Esophagus muscularis mucosa (tissue), 4 donors: ENCODE measurements at regions not wholly inside any gene's neighbourhood (a gene's known extent, or its start where the extent isn't known, plus 50 kb on each side); places are given as distances from the start of the nearest gene placed in this dataset.

Experiments used
- DNase-seq: peaks from one replicate; pipeline ENCODE4 v3.0.0-alpha.2; 2017; ENCODE audit errors: extremely low spot score
- H3K27ac ChIP-seq, 4 donors: fragments of 200-600 bp; sonication (generic); replicated peaks in 1 of 4; 1 replicate in 3 of 4; 2 replicates in 1 of 4; pipeline ENCODE4 v1.5.1; 2016 to 2019; ENCODE audit warnings: mild to moderate bottlenecking in 1 of 4
- H3K27me3 ChIP-seq, 4 donors: fragments of 200-600 bp; sonication (generic); one replicate each; pipeline versions ENCODE4 v1.5.1 to v1.6.0; 2016 to 2019
- H3K36me3 ChIP-seq, 4 donors: fragments of 200-600 bp; sonication (generic); one replicate each; pipeline ENCODE4 v1.5.1; 2016 to 2019
- H3K4me1 ChIP-seq, 4 donors: fragments of 200-600 bp; sonication (generic); one replicate each; pipeline ENCODE4 v1.5.1; 2016 to 2019
- H3K4me3 ChIP-seq, 4 donors: fragments of 200-600 bp; sonication (generic); 1 replicate in 2 of 4; 2 replicates in 2 of 4; pipeline ENCODE4 v1.5.1; 2016 to 2019; ENCODE audit warnings: mild to moderate bottlenecking in 4 of 4, moderate library complexity in 1 of 4
- H3K9me3 ChIP-seq, 4 donors: fragments of 200-600 bp; sonication (generic); 1 replicate in 3 of 4; 2 replicates in 1 of 4; pipeline ENCODE4 v1.5.1; 2016 to 2019
- EP300 ChIP-seq: sonication (generic); formaldehyde crosslinking; IDR thresholded peaks from one replicate; pipeline ENCODE4 v1.6.1; 2017; ENCODE audit warnings: antibody characterized with exemption
- POLR2A ChIP-seq: fragments of 450-650 bp; IDR thresholded peaks from one replicate; pipeline ENCODE4 v1.6.1; 2017; ENCODE audit warnings: antibody characterized with exemption, moderate library complexity, mild to moderate bottlenecking, low read depth
- POLR2AphosphoS5 ChIP-seq, 2 donors: sonication (generic); formaldehyde crosslinking; IDR thresholded peaks; one replicate each; pipeline ENCODE4 v1.6.1; 2017; ENCODE audit warnings: antibody characterized with exemption in 2 of 2
- WGBS: methylation state at CpG from one replicate; pipeline ENCODE4 v1.1.5; 2018; 5-methylcytosine and 5-hydroxymethylcytosine counted together
- intact Hi-C: fragments of 100-400 bp; cut with DNase I; formaldehyde crosslinking; loops from one replicate; pipeline ENCODE4 v1.15.1; 2023
- TF ChIP-seq, protein P1 (sequence below), 3 experiments: fragments of 200-600 bp in 2 of 3; fragments of 450-650 bp in 1 of 3; sonication (generic) in 2 of 3; IDR thresholded peaks; one replicate each; pipeline ENCODE4 v1.5.1; 2017 to 2019; ENCODE audit warnings: antibody characterized with exemption in 3 of 3, mild to moderate bottlenecking in 2 of 3, moderate library complexity in 1 of 3

DNA sequence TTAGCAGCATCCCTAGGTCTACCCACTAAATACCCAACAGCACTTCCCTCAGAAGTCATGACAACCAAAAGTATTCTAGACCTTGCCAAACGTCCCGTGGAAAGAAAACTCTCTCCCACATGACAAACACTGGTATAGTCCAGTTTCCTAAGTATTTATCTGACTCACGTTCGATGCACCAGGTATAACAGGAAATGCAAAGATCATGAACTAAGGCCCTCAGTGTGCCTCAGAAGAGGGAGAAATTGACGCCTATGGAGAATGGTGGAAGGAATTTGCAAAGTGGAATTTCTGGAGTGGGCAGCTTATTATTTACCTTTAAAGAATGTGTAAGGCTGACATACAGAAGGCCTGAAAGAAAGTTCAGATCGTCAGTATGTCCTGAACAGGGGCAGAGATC, 523.6 kb upstream of the DAB1 start:
- TF ChIP-seq, protein P1, sequence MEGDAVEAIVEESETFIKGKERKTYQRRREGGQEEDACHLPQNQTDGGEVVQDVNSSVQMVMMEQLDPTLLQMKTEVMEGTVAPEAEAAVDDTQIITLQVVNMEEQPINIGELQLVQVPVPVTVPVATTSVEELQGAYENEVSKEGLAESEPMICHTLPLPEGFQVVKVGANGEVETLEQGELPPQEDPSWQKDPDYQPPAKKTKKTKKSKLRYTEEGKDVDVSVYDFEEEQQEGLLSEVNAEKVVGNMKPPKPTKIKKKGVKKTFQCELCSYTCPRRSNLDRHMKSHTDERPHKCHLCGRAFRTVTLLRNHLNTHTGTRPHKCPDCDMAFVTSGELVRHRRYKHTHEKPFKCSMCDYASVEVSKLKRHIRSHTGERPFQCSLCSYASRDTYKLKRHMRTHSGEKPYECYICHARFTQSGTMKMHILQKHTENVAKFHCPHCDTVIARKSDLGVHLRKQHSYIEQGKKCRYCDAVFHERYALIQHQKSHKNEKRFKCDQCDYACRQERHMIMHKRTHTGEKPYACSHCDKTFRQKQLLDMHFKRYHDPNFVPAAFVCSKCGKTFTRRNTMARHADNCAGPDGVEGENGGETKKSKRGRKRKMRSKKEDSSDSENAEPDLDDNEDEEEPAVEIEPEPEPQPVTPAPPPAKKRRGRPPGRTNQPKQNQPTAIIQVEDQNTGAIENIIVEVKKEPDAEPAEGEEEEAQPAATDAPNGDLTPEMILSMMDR (IDR thresholded peaks at IDR 0.05) = no peak
- TF ChIP-seq POLR2A = no peak
- TF ChIP-seq EP300 = no peak
- TF ChIP-seq POLR2AphosphoS5 (IDR thresholded peaks at IDR 0.05) = no peak
- Histone ChIP-seq H3K9me3 (no peaks in the 10 kb centered on the region), H3K4me1 (no peaks in the 10 kb centered on the region), H3K27ac (no peak overlapping the region), H3K27me3 (no peaks in the 10 kb centered on the region), H3K36me3 (no peaks in the 10 kb centered on the region), H3K4me3 (no peak overlapping the region)
- DNase-seq = no peak
- WGBS = 76% methylated on average over 6 of the region's 6 CpGs
- intact Hi-C loops = no loop called here

GRCh38 chr1:57945045-57945444, 521.2 kb upstream of the DAB1 start:
- H3K36me3 ChIP-seq = no peaks in the 10 kb centered on the region
- H3K27me3 ChIP-seq = no peaks in the 10 kb centered on the region
- no peaks in the 10 kb centered on the region for H3K9me3 ChIP-seq
- H3K27ac ChIP-seq = no peak overlapping the region
- H3K4me1 ChIP-seq = no peaks in the 10 kb centered on the region
- 80% methylated on average over 4 of the region's 4 CpGs for whole genome bisulfite sequencing
- TF ChIP-seq EP300 (no peak), POLR2AphosphoS5 (IDR thresholded peaks at IDR 0.05) (no peak), POLR2A (no peak)
- TF ChIP-seq, protein P1 (IDR thresholded peaks at IDR 0.05) = no peak
- H3K4me3 ChIP-seq = no peak overlapping the region
- DNase-seq = no peak
- intact Hi-C loops = no loop called here

DNA sequence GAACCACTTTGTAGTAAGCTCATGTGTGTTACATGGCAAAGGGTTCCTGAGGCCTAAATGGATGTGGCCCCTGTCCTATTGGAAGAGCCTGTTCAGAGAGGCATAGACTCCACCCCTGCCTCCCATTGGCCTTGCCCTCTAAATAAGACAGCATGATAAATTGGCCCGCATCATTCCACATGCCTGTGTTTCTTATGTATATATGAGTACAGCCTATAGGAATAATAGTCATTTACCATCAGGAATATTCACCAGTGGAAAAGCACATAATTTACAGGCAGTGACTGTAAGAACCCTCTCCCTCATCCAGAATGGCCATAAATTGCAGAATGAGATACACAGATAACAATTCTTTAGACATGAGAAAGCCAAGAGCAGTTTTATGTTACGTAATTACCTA, 519.5 kb upstream of the DAB1 start:
- TF ChIP-seq, protein P1 (IDR thresholded peaks at IDR 0.05) = no peak
- no peak for TF ChIP-seq POLR2A
- TF ChIP-seq EP300 = no peak
- TF ChIP-seq POLR2AphosphoS5 (IDR thresholded peaks at IDR 0.05) = no peak
- 100% methylated on average over 2 of the region's 2 CpGs for WGBS
- H3K27ac ChIP-seq = no peak overlapping the region
- H3K9me3 ChIP-seq = peaks cover 0 to 5% (median 0%) of the 10 kb centered on the region in 4 donors
- intact Hi-C loops = no loop called here
- no peaks in the 10 kb centered on the region for H3K27me3 ChIP-seq
- no peak overlapping the region for H3K4me3 ChIP-seq
- no peaks in the 10 kb centered on the region for H3K36me3 ChIP-seq
- no peaks in the 10 kb centered on the region for H3K4me1 ChIP-seq
- no peak for DNase-seq

GRCh38 chr1:57934745-57935144, 510.9 kb upstream of the DAB1 start:
- H3K27me3 ChIP-seq = no peaks in the 10 kb centered on the region
- 80% methylated on average over 8 of the region's 8 CpGs for WGBS
- intact Hi-C loops = no loop called here
- H3K36me3 ChIP-seq = no peaks in the 10 kb centered on the region
- H3K9me3 ChIP-seq = peaks cover 0 to 5% (median 0%) of the 10 kb centered on the region in 4 donors
- DNase-seq = no peak
- H3K4me3 ChIP-seq = no peak overlapping the region
- H3K4me1 ChIP-seq = no peaks in the 10 kb centered on the region
- no peak overlapping the region for H3K27ac ChIP-seq
- no peak for TF ChIP-seq POLR2A
- no peak for TF ChIP-seq EP300
- no peak for TF ChIP-seq POLR2AphosphoS5 (IDR thresholded peaks at IDR 0.05)
- TF ChIP-seq, protein P1 (IDR thresholded peaks at IDR 0.05) = no peak

DNA sequence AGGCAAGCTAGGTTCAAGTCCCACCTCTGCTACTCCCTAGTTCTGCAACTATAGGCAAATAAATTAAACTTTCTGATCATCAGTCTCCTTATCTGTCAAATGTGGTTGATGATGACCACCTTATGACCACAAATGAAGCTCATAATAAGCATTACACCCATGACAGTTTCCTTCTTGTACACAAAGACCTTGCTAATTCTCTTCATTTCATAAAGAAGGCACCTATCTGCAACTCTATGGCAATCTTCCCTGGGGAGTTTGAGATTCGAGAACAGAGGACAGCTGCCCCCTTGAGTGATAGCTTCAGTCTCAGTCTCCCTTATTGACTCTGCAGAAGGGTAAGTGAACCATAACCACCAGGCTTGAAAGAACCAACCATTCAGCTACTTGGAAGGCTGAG, 503.1 kb upstream of the DAB1 start:
- H3K36me3 ChIP-seq = no peaks in the 10 kb centered on the region
- 89% methylated on average over 1 of the region's 1 CpG for WGBS
- peak; percentile 19 for DNase-seq
- no peaks in the 10 kb centered on the region for H3K4me1 ChIP-seq
- H3K9me3 ChIP-seq = no peaks in the 10 kb centered on the region
- no peaks in the 10 kb centered on the region for H3K27me3 ChIP-seq
- TF ChIP-seq POLR2A (no peak), EP300 (no peak), POLR2AphosphoS5 (IDR thresholded peaks at IDR 0.05) (no peak)
- TF ChIP-seq, protein P1 (IDR thresholded peaks at IDR 0.05) = no peak
- no peak overlapping the region for H3K4me3 ChIP-seq
- intact Hi-C loops = no loop called here
- no peak overlapping the region for H3K27ac ChIP-seq
